GM13977 (cell line): ENCODE measurements at regions not wholly inside any gene's neighbourhood (a gene's known extent, or its start where the extent isn't known, plus 50 kb on each side); places are given as distances from the start of the nearest gene placed in this dataset.
"Not testable (repeated sequence)": the region's sequence is repeated elsewhere in the genome, so short reads cannot be mapped to it uniquely, and the experiment has no call there.

Source experiments
- DNase-seq: peaks from one replicate; pipeline ENCODE4 v3.0.0; 2012; ENCODE audit warnings: low spot score
- in situ Hi-C: fragments of 300-500 bp; cut with MboI; formaldehyde crosslinking; loops from one replicate; pipeline ENCODE4 v1.12.0; 2022; ENCODE audit warnings: low sequenced_read_pairs, low pct_unique_long_range_greater_than_20kb, mixed read lengths, inconsistent platforms; ENCODE audit not compliant: unreplicated experiment
- TF ChIP-seq, protein P1 (sequence below): IDR thresholded peaks from 2 replicates; pipeline ENCODE4 v1.5.1; 2012; ENCODE audit warnings: mild to moderate bottlenecking, control low read depth; ENCODE audit not compliant: insufficient read depth; ENCODE audit errors: extremely low read depth, missing control alignments

DNA sequence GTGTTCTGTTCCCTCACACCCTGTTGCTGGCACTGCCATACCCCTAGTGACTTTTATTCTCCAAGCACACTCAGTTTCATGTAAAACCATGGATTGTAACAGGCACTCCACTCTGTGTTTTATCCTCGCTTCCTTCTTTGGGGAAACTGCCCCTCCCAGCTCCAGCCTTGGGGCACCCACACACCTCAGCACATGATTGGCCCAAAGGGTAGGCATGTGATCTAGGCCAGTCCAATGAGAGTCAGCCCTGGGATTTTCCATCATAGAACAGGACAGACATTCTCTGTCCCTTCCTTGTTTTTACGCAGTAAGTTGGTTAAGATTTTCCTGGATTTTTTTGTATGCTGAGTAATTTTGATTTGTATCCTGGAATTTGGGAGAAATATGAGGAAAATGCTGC lies 115.4 kb downstream of the C16orf95 start:
- TF ChIP-seq, protein P1, sequence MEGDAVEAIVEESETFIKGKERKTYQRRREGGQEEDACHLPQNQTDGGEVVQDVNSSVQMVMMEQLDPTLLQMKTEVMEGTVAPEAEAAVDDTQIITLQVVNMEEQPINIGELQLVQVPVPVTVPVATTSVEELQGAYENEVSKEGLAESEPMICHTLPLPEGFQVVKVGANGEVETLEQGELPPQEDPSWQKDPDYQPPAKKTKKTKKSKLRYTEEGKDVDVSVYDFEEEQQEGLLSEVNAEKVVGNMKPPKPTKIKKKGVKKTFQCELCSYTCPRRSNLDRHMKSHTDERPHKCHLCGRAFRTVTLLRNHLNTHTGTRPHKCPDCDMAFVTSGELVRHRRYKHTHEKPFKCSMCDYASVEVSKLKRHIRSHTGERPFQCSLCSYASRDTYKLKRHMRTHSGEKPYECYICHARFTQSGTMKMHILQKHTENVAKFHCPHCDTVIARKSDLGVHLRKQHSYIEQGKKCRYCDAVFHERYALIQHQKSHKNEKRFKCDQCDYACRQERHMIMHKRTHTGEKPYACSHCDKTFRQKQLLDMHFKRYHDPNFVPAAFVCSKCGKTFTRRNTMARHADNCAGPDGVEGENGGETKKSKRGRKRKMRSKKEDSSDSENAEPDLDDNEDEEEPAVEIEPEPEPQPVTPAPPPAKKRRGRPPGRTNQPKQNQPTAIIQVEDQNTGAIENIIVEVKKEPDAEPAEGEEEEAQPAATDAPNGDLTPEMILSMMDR: no peak
- DNase-seq: no peak
- in situ Hi-C loops: no loop called here

DNA sequence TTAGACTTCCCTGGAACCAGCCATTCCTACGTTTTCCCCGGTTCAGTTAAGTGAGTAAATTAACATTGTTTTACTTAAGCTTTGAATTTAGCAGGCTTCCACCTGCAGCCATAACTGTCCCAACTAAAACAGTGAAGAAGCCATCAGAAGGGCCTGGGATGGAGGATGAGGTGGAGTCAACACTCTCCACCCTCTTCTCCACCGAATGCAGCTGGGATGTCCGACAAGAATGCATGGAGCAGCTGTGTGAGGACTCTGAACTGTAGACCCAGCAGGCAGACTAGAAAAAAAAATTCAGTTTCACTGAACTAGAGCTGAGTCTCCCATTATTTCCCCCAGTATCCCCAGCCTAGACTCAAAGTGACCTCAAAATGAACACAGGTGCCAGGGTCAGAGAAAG lies 114.8 kb downstream of the C16orf95 start:
- DNase-seq: no peak
- in situ Hi-C loops: no loop called here
- TF ChIP-seq, protein P1: no peak

DNA sequence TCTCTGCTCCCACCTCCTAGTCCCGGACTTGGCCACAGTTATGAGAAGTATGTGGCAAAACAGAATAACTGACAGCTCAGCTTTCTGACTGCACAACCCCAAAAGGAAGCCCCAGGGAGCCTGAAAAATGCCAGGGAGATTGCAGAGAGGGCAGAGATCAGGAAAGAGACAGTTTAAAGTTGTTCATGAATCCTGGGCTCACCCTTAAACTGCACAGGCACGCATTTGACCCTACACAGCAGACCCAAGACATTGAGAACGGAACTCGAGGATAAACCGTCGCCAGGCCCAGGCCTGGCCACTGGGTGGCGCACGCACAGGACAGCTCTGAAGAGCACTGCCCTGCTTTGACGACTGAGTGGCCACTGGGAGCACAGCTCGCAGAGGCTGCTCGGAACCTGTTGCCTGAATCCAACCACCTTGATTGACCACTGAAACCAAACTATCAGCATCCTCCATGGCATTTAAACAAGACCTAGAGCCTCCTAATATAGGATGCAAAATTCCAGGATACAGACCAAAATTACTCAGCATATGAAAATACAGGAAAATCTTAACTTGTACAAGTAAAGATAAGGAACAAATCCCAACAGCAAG lies 114.0 kb downstream of the C16orf95 start:
- in situ Hi-C loops: no loop called here
- peak; percentile 78 for DNase-seq
- TF ChIP-seq, protein P1: peak; percentile 86

DNA sequence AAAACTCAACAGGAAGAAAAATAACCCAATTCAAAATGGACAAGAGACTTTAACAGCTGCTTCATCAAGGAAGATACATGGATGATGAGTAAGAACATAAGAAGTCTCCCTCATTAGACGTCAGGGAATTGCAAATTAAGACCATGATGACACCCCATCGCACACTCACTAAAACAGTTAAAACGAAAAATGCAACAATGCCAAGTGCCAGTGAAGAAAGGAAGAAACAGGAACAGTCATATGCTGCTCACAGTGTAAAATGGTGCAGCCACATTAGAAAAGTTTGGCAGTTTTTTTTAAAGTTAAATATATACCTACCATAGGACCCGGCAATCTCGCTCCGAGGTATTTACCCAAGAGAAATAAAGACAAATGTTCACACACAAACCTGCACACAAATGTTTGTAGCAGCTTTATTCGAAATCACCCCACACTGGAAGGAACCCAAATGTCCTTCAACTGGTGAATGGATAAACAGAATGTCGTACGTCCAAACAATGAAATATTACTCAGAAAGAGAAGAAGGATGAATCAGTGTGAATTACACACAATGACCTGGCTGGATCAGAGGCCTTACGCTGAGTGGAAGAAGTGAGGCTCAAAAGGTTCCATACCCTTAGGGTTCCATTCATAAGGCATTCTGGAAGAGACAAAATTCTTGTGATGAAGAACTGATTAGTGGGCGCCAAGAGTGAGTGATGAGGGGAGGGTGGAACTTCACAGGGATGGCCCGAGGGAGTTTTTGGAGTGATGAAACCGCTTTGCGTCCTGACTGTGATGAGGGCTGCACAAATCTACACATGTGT lies 110.3 kb downstream of the C16orf95 start:
- no peak for DNase-seq
- TF ChIP-seq, protein P1: no peak
- in situ Hi-C loops: no loop called here

DNA sequence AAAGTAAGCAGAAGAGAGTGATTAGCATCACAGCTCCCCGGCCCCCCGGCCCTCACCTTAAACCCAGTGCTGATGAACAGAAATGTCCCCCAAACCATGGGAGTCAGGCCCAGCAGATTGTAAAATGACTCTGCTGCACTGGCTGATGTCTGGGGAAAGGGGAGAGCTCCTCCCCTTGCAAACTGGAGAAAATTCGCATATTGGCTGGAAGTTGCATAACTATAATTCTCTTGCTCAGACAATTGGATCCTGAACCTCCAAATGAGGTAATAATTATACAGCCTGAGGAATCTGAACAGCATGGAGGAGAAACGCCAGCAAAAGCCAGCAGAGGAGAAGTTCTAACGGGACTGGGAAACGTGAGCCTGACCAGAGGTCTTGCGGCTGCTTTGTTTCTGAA lies 109.7 kb downstream of the C16orf95 start:
- TF ChIP-seq, protein P1: no peak
- no peak for DNase-seq
- in situ Hi-C loops: no loop called here

DNA sequence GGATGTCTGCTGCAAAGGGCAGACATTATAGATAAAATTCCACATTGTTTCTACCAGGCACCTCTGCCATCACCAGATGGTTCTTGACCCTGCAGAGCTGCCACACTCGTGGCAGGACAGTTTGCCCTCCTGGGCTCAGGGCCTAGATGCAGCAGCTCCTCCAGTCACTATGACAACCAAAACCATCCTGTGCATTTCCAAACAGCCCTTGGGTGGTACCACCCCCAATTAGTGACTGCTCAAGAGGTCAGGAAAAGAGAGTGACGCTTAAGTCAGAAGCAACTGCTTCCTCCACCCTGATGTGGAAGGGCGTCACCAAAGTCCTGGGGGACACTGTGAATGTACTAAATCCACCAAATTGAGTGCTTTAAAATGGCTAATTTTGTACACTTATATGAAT lies 109.2 kb downstream of the C16orf95 start:
- in situ Hi-C loops: no loop called here
- no peak for DNase-seq
- TF ChIP-seq, protein P1: no peak

DNA sequence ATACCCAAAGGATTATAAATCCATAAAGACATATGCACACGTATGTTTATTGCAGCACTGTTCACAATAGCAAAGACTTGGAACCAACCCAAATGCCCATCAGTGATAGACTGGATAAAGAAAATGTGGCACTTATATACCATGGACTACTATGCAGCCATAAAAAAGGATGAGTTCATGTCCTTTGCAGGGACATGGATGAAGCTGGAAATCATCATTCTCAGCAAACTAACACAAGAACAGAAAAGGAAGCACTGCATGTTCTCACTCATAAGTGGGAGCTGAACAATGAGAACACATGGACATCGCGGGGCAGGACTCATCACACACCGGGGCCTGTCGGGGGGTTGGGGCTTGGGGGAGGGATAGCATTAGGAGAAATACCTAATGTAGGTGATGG lies 108.2 kb downstream of the C16orf95 start:
- in situ Hi-C loops, DNase-seq: not testable (repeated sequence)
